ENCODE measurements at regions not wholly inside any gene's neighbourhood (a gene's known extent, or its start where the extent isn't known, plus 50 kb on each side); places are given as distances from the start of the nearest gene placed in this dataset.

DNA sequence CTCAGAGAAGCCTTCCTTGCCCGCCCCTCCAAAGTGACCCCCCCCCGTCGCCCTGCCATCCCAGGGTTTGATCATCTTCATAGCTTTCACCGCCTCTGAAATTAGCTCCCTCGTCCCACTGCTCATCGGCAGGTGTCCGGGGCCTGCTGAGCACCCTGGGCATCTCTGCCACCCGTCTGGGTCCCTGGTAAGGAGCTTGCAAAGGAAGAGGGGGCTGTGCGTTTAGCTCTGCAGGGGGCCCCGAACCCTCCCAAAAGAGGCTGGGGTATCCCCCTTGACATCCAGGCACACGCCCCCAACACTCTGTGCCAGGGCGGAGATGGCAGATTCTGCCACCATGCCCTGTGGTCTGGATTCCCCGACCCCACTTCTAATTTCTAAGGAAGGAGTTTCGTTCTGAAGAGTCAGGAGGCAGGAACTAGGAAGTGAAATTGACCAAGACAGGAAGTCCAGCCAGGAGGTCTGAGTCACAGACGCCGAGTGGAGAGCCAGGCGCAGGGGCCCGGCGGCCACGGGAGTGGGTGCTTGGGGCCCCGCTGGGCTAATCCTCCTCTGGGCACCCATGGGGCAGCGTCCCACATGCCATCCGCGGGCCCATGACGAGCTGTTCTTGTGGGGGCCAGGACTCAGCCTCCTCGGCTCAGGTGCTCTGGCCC, 95.7 kb downstream of the RFLNA start:
- no peak for TF ChIP-seq REST (IDR thresholded peaks at IDR 0.05; ENCODE audit: insufficient read depth in 1 of 2, low read depth in 2 of 2, low read length in 1 of 2)
- TF ChIP-seq, protein P1, sequence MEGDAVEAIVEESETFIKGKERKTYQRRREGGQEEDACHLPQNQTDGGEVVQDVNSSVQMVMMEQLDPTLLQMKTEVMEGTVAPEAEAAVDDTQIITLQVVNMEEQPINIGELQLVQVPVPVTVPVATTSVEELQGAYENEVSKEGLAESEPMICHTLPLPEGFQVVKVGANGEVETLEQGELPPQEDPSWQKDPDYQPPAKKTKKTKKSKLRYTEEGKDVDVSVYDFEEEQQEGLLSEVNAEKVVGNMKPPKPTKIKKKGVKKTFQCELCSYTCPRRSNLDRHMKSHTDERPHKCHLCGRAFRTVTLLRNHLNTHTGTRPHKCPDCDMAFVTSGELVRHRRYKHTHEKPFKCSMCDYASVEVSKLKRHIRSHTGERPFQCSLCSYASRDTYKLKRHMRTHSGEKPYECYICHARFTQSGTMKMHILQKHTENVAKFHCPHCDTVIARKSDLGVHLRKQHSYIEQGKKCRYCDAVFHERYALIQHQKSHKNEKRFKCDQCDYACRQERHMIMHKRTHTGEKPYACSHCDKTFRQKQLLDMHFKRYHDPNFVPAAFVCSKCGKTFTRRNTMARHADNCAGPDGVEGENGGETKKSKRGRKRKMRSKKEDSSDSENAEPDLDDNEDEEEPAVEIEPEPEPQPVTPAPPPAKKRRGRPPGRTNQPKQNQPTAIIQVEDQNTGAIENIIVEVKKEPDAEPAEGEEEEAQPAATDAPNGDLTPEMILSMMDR (IDR thresholded peaks at IDR 0.05), result no peak

Data from Panc1 (cell line).